ENCODE measurements at regions not wholly inside any gene's neighbourhood (a gene's known extent, or its start where the extent isn't known, plus 50 kb on each side); places are given as distances from the start of the nearest gene placed in this dataset.

DNA sequence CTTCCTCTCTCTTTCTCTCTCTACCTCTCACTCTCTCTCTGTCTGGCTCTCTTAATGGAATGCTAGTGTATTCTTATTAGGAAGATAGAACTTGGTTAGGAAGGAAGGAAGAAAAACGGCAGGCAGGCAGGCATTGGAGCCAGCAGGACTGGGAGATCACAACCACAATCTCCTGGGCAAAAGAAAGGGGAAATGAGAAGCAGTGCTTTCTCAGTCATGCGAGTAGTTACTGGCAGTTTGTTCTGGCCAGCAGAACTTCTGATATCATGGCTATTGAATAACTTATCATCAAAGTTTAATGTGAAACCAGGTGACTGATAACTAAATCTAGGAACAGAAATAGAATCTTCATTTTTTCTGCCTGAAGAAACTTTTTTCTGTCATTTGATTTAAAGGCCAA is 60.9 kb upstream of the PAGE1 start:
- TF ChIP-seq CTCF (conservative IDR thresholded peaks at IDR 0.05) = no peak
- no peak for TF ChIP-seq ZFX (IDR thresholded peaks at IDR 0.05)

Data from C4-2B (cell line).